WTC11 (cell line): ENCODE measurements at regions not wholly inside any gene's neighbourhood (a gene's known extent, or its start where the extent isn't known, plus 50 kb on each side); places are given as distances from the start of the nearest gene placed in this dataset.

Source experiments
- ATAC-seq: fragments of 200-7000 bp; cut with Tn5 transposase; 2 replicates; pipeline ENCODE4 v1.10.0; 2021; ENCODE audit warnings: mild to moderate bottlenecking, moderate library complexity
- CTCF ChIA-PET: fragments of 300-600 bp; sonication (Branson Sonifier 250); formaldehyde crosslinking; loops from one replicate; lab custom pipeline; 2021; ENCODE audit warnings: antibody characterized with exemption; lab: Charles Lee
- POLR2A ChIA-PET: fragments of 350-600 bp; sonication (Branson Sonifier 250); formaldehyde crosslinking; loops from one replicate; lab custom pipeline; 2021; ENCODE audit warnings: antibody characterized with exemption; lab: Charles Lee
- DNase-seq: peaks from one replicate; pipeline ENCODE4 v3.0.0; 2021; ENCODE audit warnings: low spot score
- H3K27ac Mint-ChIP-seq: 2 replicates; pipeline ENCODE4 v1.8.0; 2021; ENCODE audit warnings: mixed read lengths
- H3K27me3 Mint-ChIP-seq: 2 replicates; pipeline ENCODE4 v1.8.0; 2021; ENCODE audit warnings: low read depth, mild to moderate bottlenecking, moderate library complexity, mixed read lengths
- H3K36me3 Mint-ChIP-seq: 2 replicates; pipeline ENCODE4 v1.8.0; 2021; ENCODE audit warnings: mixed read lengths
- H3K4me1 Mint-ChIP-seq: 2 replicates; pipeline ENCODE4 v1.8.0; 2022; ENCODE audit warnings: mixed read lengths
- H3K4me3 Mint-ChIP-seq: 2 replicates; pipeline ENCODE4 v1.8.0; 2021; ENCODE audit warnings: mild to moderate bottlenecking, moderate library complexity, mixed read lengths
- H3K9me3 Mint-ChIP-seq: 2 replicates; pipeline ENCODE4 v1.8.0; 2021; ENCODE audit warnings: mixed read lengths
- CREB1 ChIP-seq: sonication (generic); formaldehyde crosslinking; IDR thresholded peaks from 2 replicates; pipeline ENCODE4 v1.8.0; 2023; ENCODE audit warnings: mild to moderate bottlenecking, missing genetic modification reagents
- GTF2I ChIP-seq: fragments of 250-450 bp; sonication (Bioruptor Pico); conservative IDR thresholded peaks from 2 replicates; pipeline ENCODE4 v1.4.0; 2021; ENCODE audit warnings: mild to moderate bottlenecking
- JUN ChIP-seq: sonication (generic); formaldehyde crosslinking; IDR thresholded peaks from 2 replicates; pipeline ENCODE4 v1.8.0; 2023; ENCODE audit warnings: mild to moderate bottlenecking, missing genetic modification reagents
- NFE2L1 ChIP-seq: sonication (generic); formaldehyde crosslinking; IDR thresholded peaks from 2 replicates; pipeline ENCODE4 v1.8.1; 2023; ENCODE audit warnings: missing genetic modification reagents
- OVOL2 ChIP-seq: fragments of 250-450 bp; sonication (Bioruptor Pico); IDR thresholded peaks from 2 replicates; pipeline ENCODE4 v1.9.0; 2021; ENCODE audit warnings: mild to moderate bottlenecking, borderline replicate concordance
- PRRX2 ChIP-seq: fragments of 250-450 bp; sonication (Bioruptor Pico); IDR thresholded peaks from 2 replicates; pipeline ENCODE4 v1.8.0; 2021; ENCODE audit warnings: mild to moderate bottlenecking
- RELA ChIP-seq: sonication (generic); formaldehyde crosslinking; IDR thresholded peaks from 2 replicates; pipeline ENCODE4 v1.8.1; 2022; ENCODE audit warnings: missing genetic modification reagents, mild to moderate bottlenecking, borderline replicate concordance
- ZNF138 ChIP-seq: sonication (generic); formaldehyde crosslinking; conservative IDR thresholded peaks from 2 replicates; pipeline ENCODE4 v1.8.1; 2022; ENCODE audit warnings: mild to moderate bottlenecking, moderate library complexity, missing genetic modification reagents
- ZNF263 ChIP-seq: sonication (generic); formaldehyde crosslinking; IDR thresholded peaks from 2 replicates; pipeline ENCODE4 v1.8.1; 2022; ENCODE audit warnings: low read depth, mild to moderate bottlenecking, moderate library complexity, missing genetic modification reagents
- TF ChIP-seq, protein P1 (sequence below): fragments of 250-450 bp; sonication (Bioruptor Pico); IDR thresholded peaks from 2 replicates; pipeline ENCODE4 v1.9.0; 2021; ENCODE audit warnings: mild to moderate bottlenecking
- TF ChIP-seq, protein P2 (sequence below): sonication (generic); formaldehyde crosslinking; IDR thresholded peaks from 2 replicates; pipeline ENCODE4 v1.8.0; 2022; ENCODE audit warnings: mild to moderate bottlenecking, missing genetic modification reagents
- TF ChIP-seq, protein P3 (sequence below): sonication (generic); formaldehyde crosslinking; IDR thresholded peaks from 2 replicates; pipeline ENCODE4 v1.8.1; 2022; ENCODE audit warnings: low read depth, missing genetic modification reagents, borderline replicate concordance
- TF ChIP-seq, protein P4 (sequence below): sonication (generic); formaldehyde crosslinking; IDR thresholded peaks from 2 replicates; pipeline ENCODE4 v1.8.0; 2023; ENCODE audit warnings: missing genetic modification reagents, mild to moderate bottlenecking, borderline replicate concordance
- TF ChIP-seq, protein P5 (sequence below): fragments of 250-450 bp; sonication (Bioruptor Pico); IDR thresholded peaks from 2 replicates; pipeline ENCODE4 v1.9.0; 2021; ENCODE audit warnings: moderate library complexity, mild to moderate bottlenecking, inconsistent platforms, borderline replicate concordance
- TF ChIP-seq, protein P6 (sequence below): sonication (generic); formaldehyde crosslinking; IDR thresholded peaks from 2 replicates; pipeline ENCODE4 v1.8.1; 2023; ENCODE audit warnings: mild to moderate bottlenecking, missing genetic modification reagents, moderate library complexity
- TF ChIP-seq, protein P7 (sequence below): sonication (generic); formaldehyde crosslinking; IDR thresholded peaks from 2 replicates; pipeline ENCODE4 v1.8.0; 2022; ENCODE audit warnings: mild to moderate bottlenecking, missing genetic modification reagents
- TF ChIP-seq, protein P8 (sequence below): sonication (generic); formaldehyde crosslinking; IDR thresholded peaks from 2 replicates; pipeline ENCODE4 v1.8.1; 2023; ENCODE audit warnings: mild to moderate bottlenecking, missing genetic modification reagents
- TF ChIP-seq, protein P9 (sequence below): sonication (generic); formaldehyde crosslinking; IDR thresholded peaks from 2 replicates; pipeline ENCODE4 v1.8.0; 2023; ENCODE audit warnings: mild to moderate bottlenecking, missing genetic modification reagents

DNA sequence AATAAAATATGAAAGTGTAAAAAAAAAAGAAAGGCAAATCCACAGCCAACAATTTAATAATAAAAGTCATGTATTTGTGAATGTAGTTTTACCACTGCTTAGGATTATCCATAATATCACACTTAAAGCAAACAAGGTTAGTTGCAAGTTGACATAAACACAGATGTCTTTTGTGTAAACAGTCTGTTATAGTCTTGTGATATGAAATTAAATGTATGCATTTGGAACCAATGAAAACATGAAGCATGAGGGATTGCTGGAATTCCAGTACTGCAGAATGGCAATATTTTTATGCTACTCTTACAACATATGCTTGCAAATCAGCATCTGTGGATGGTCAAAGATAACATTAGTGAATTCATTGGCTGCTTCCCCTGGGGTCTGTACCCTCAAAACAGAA, 148.1 kb downstream of the DNAJB9 start (continued):
- TF ChIP-seq, protein P1, sequence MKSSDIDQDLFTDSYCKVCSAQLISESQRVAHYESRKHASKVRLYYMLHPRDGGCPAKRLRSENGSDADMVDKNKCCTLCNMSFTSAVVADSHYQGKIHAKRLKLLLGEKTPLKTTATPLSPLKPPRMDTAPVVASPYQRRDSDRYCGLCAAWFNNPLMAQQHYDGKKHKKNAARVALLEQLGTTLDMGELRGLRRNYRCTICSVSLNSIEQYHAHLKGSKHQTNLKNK = no peak

DNA sequence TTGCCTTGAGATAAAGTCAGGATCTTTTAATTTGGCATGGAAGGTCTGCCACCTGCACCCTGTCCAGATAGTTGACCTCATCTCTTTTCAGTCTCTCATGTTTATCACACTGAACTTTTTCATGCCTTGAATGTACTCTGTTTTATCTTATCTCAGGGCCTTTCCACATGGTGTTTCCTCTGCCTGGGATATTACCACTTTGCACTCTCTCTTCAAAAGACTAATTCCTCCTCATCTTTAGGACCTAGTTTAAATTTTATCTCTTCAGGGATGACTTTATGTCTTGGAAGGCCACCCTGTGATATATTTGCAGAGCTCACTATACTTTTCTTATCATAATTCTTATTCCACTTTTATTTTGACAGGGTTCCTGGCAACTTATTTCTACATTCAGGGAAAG, 150.0 kb downstream of the DNAJB9 start:
- ATAC-seq = no peak
- CTCF ChIA-PET = no interaction called here
- Mint-ChIP-seq H3K36me3 (no peaks in the 10 kb centered on the region), H3K9me3 (no peaks in the 10 kb centered on the region), H3K27ac (no peak overlapping the region), H3K27me3 (no peaks in the 10 kb centered on the region), H3K4me3 (no peak overlapping the region), H3K4me1 (peaks cover 9% of the 10 kb centered on the region)
- POLR2A ChIA-PET = no interaction called here
- TF ChIP-seq, protein P1 = no peak
- TF ChIP-seq, protein P2, sequence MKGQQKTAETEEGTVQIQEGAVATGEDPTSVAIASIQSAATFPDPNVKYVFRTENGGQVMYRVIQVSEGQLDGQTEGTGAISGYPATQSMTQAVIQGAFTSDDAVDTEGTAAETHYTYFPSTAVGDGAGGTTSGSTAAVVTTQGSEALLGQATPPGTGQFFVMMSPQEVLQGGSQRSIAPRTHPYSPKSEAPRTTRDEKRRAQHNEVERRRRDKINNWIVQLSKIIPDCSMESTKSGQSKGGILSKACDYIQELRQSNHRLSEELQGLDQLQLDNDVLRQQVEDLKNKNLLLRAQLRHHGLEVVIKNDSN (CRISPR knock-in tag) = no peak
- no peak for TF ChIP-seq OVOL2 (CRISPR knock-in tag)
- DNase-seq = no peak

DNA sequence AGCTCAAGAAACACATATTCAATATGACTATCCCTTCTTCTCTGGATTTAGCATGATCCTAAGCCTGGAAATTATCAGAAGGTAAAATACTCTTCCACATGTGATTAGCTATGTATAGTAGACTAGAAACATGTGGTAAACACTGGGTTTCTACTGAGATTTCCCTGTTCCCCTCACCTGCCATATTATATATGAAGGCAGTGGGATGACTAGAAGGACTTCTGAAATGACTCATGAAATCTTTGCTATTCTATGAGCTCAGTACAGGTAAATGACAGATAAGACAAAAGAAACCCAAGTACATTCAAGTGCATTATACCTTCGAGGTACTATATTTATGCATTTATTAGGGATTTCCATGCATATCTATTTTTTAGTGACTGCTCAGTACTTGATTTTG, 152.9 kb downstream of the DNAJB9 start:
- Mint-ChIP-seq H3K27ac (no peak overlapping the region), H3K9me3 (peaks cover 4% of the 10 kb centered on the region), H3K4me1 (peaks cover 6% of the 10 kb centered on the region), H3K36me3 (no peaks in the 10 kb centered on the region), H3K27me3 (no peaks in the 10 kb centered on the region), H3K4me3 (no peak overlapping the region)
- POLR2A ChIA-PET = no interaction called here
- CTCF ChIA-PET = interaction anchor here (1.0 kb wide), 1 partner anchor 62 kb away, joined by 5 read pairs; no protein-coding TSS in a partner anchor
- ATAC-seq = no peak
- DNase-seq = no peak
- TF ChIP-seq GTF2I (CRISPR knock-in tag) = no peak
- TF ChIP-seq CREB1 (CRISPR knock-in tag) = no peak
- no peak for TF ChIP-seq RELA (CRISPR knock-in tag)
- no peak for TF ChIP-seq NFE2L1 (CRISPR knock-in tag)
- TF ChIP-seq, protein P3, sequence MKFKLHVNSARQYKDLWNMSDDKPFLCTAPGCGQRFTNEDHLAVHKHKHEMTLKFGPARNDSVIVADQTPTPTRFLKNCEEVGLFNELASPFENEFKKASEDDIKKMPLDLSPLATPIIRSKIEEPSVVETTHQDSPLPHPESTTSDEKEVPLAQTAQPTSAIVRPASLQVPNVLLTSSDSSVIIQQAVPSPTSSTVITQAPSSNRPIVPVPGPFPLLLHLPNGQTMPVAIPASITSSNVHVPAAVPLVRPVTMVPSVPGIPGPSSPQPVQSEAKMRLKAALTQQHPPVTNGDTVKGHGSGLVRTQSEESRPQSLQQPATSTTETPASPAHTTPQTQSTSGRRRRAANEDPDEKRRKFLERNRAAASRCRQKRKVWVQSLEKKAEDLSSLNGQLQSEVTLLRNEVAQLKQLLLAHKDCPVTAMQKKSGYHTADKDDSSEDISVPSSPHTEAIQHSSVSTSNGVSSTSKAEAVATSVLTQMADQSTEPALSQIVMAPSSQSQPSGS (CRISPR knock-in tag) = no peak
- TF ChIP-seq, protein P1 = no peak
- no peak for TF ChIP-seq PRRX2 (CRISPR knock-in tag)
- TF ChIP-seq, protein P4, sequence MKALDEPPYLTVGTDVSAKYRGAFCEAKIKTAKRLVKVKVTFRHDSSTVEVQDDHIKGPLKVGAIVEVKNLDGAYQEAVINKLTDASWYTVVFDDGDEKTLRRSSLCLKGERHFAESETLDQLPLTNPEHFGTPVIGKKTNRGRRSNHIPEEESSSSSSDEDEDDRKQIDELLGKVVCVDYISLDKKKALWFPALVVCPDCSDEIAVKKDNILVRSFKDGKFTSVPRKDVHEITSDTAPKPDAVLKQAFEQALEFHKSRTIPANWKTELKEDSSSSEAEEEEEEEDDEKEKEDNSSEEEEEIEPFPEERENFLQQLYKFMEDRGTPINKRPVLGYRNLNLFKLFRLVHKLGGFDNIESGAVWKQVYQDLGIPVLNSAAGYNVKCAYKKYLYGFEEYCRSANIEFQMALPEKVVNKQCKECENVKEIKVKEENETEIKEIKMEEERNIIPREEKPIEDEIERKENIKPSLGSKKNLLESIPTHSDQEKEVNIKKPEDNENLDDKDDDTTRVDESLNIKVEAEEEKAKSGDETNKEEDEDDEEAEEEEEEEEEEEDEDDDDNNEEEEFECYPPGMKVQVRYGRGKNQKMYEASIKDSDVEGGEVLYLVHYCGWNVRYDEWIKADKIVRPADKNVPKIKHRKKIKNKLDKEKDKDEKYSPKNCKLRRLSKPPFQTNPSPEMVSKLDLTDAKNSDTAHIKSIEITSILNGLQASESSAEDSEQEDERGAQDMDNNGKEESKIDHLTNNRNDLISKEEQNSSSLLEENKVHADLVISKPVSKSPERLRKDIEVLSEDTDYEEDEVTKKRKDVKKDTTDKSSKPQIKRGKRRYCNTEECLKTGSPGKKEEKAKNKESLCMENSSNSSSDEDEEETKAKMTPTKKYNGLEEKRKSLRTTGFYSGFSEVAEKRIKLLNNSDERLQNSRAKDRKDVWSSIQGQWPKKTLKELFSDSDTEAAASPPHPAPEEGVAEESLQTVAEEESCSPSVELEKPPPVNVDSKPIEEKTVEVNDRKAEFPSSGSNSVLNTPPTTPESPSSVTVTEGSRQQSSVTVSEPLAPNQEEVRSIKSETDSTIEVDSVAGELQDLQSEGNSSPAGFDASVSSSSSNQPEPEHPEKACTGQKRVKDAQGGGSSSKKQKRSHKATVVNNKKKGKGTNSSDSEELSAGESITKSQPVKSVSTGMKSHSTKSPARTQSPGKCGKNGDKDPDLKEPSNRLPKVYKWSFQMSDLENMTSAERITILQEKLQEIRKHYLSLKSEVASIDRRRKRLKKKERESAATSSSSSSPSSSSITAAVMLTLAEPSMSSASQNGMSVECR = no peak
- no peak for TF ChIP-seq JUN
- TF ChIP-seq ZNF138 = no peak
- TF ChIP-seq, protein P5, sequence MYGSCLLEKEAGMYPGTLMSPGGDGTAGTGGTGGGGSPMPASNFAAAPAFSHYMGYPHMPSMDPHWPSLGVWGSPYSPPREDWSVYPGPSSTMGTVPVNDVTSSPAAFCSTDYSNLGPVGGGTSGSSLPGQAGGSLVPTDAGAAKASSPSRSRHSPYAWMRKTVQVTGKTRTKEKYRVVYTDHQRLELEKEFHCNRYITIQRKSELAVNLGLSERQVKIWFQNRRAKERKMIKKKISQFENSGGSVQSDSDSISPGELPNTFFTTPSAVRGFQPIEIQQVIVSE (CRISPR knock-in tag) = no peak
- no peak for TF ChIP-seq ZNF263 (CRISPR knock-in tag)
- TF ChIP-seq, protein P6, sequence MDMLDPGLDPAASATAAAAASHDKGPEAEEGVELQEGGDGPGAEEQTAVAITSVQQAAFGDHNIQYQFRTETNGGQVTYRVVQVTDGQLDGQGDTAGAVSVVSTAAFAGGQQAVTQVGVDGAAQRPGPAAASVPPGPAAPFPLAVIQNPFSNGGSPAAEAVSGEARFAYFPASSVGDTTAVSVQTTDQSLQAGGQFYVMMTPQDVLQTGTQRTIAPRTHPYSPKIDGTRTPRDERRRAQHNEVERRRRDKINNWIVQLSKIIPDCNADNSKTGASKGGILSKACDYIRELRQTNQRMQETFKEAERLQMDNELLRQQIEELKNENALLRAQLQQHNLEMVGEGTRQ = no peak
- TF ChIP-seq, protein P7, sequence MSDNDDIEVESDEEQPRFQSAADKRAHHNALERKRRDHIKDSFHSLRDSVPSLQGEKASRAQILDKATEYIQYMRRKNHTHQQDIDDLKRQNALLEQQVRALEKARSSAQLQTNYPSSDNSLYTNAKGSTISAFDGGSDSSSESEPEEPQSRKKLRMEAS (CRISPR knock-in tag) = no peak
- no peak for TF ChIP-seq OVOL2 (CRISPR knock-in tag)
- TF ChIP-seq, protein P8, sequence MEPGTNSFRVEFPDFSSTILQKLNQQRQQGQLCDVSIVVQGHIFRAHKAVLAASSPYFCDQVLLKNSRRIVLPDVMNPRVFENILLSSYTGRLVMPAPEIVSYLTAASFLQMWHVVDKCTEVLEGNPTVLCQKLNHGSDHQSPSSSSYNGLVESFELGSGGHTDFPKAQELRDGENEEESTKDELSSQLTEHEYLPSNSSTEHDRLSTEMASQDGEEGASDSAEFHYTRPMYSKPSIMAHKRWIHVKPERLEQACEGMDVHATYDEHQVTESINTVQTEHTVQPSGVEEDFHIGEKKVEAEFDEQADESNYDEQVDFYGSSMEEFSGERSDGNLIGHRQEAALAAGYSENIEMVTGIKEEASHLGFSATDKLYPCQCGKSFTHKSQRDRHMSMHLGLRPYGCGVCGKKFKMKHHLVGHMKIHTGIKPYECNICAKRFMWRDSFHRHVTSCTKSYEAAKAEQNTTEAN (CRISPR knock-in tag) = no peak
- TF ChIP-seq, protein P9, sequence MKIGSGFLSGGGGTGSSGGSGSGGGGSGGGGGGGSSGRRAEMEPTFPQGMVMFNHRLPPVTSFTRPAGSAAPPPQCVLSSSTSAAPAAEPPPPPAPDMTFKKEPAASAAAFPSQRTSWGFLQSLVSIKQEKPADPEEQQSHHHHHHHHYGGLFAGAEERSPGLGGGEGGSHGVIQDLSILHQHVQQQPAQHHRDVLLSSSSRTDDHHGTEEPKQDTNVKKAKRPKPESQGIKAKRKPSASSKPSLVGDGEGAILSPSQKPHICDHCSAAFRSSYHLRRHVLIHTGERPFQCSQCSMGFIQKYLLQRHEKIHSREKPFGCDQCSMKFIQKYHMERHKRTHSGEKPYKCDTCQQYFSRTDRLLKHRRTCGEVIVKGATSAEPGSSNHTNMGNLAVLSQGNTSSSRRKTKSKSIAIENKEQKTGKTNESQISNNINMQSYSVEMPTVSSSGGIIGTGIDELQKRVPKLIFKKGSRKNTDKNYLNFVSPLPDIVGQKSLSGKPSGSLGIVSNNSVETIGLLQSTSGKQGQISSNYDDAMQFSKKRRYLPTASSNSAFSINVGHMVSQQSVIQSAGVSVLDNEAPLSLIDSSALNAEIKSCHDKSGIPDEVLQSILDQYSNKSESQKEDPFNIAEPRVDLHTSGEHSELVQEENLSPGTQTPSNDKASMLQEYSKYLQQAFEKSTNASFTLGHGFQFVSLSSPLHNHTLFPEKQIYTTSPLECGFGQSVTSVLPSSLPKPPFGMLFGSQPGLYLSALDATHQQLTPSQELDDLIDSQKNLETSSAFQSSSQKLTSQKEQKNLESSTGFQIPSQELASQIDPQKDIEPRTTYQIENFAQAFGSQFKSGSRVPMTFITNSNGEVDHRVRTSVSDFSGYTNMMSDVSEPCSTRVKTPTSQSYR = no peak
